ENCODE measurements at regions not wholly inside any gene's neighbourhood (a gene's known extent, or its start where the extent isn't known, plus 50 kb on each side); places are given as distances from the start of the nearest gene placed in this dataset.

- TF ChIP-seq CTCF (IDR thresholded peaks at IDR 0.05; ENCODE audit: poor library complexity, severe bottlenecking) (no peak), EZH2 (IDR thresholded peaks at IDR 0.05; ENCODE audit: borderline replicate concordance, insufficient read depth, low read length, poor library complexity, severe bottlenecking) (no peak), EP300 (conservative IDR thresholded peaks at IDR 0.05; ENCODE audit: poor library complexity, severe bottlenecking) (no peak), REST (IDR thresholded peaks at IDR 0.05; ENCODE audit: borderline replicate concordance) (no peak), SMC3 (conservative IDR thresholded peaks at IDR 0.05; ENCODE audit: poor library complexity) (no peak), RAD21 (conservative IDR thresholded peaks at IDR 0.05) (no peak), POLR2AphosphoS5 (IDR thresholded peaks at IDR 0.05) (no peak), TAF1 (IDR thresholded peaks at IDR 0.05; ENCODE audit: low read depth) (no peak)
These were observed 276.2 kb downstream of the RNF144A start for GRCh38 chr2:7193457-7193856.

Data from neural cell (in vitro differentiated cells).